K562 (cell line): ENCODE measurements at regions not wholly inside any gene's neighbourhood (a gene's known extent, or its start where the extent isn't known, plus 50 kb on each side); places are given as distances from the start of the nearest gene placed in this dataset.

Experiments used
- DIDO1 ChIP-seq: fragments of 450-650 bp; IDR thresholded peaks from 2 replicates; pipeline ENCODE4 v1.6.1; 2016; ENCODE audit warnings: low read depth, missing biosample characterization, missing genetic modification characterization
- ELF2 ChIP-seq: fragments of 250-450 bp; sonication (Bioruptor Pico); IDR thresholded peaks from 2 replicates; pipeline ENCODE4 v1.5.0; 2021; ENCODE audit warnings: mild to moderate bottlenecking
- FUS ChIP-seq: fragments of 200-400 bp; formaldehyde crosslinking; optimal IDR thresholded peaks from 2 replicates; pipeline ENCODE3; 2017; ENCODE audit warnings: low read depth, low read length
- NFIX ChIP-seq: fragments of 250-450 bp; sonication (Bioruptor Pico); IDR thresholded peaks from 2 replicates; pipeline ENCODE4 v1.4.0; 2020; ENCODE audit warnings: low read depth, mild to moderate bottlenecking, moderate library complexity
- NR1H2 ChIP-seq: sonication (generic); formaldehyde crosslinking; IDR thresholded peaks from 2 replicates; pipeline ENCODE4 v1.4.0; 2020; ENCODE audit warnings: mild to moderate bottlenecking, missing genetic modification reagents
- NUFIP1 ChIP-seq: fragments of 450-650 bp; IDR thresholded peaks from 2 replicates; pipeline ENCODE4 v1.6.1; 2018; ENCODE audit not compliant: partially characterized antibody
- SNRNP70 ChIP-seq: fragments of 200-400 bp; formaldehyde crosslinking; optimal IDR thresholded peaks from 2 replicates; pipeline ENCODE3; 2017; ENCODE audit warnings: low read depth, low read length
- SPI1 ChIP-seq: IDR thresholded peaks from 2 replicates; pipeline ENCODE4 v1.6.1; 2011; ENCODE audit warnings: low read depth, low read length, control low read depth, borderline replicate concordance
- TEAD2 ChIP-seq: fragments of 450-650 bp; IDR thresholded peaks from 2 replicates; pipeline ENCODE4 v1.6.1; 2016; ENCODE audit warnings: missing genetic modification characterization, control low read depth, missing compliant biosample characterization
- TSC22D4 ChIP-seq: fragments of 450-650 bp; IDR thresholded peaks from 2 replicates; pipeline ENCODE4 v1.6.1; 2016; ENCODE audit warnings: missing genetic modification characterization, missing biosample characterization, control low read depth
- U2AF1 ChIP-seq: fragments of 200-400 bp; formaldehyde crosslinking; optimal IDR thresholded peaks from 2 replicates; pipeline ENCODE3; 2017; ENCODE audit warnings: mild to moderate bottlenecking, low read depth, low read length, moderate library complexity
- ZBTB49 ChIP-seq: sonication (generic); formaldehyde crosslinking; IDR thresholded peaks from 2 replicates; pipeline ENCODE4 v1.8.0; 2022; ENCODE audit warnings: missing genetic modification reagents, mild to moderate bottlenecking, borderline replicate concordance
- ZNF444 ChIP-seq: fragments of 250-450 bp; sonication (Bioruptor Pico); IDR thresholded peaks from 2 replicates; pipeline ENCODE4 v1.4.0; 2020; ENCODE audit warnings: mild to moderate bottlenecking, moderate library complexity
- TF ChIP-seq, protein P1 (sequence below): sonication (generic); formaldehyde crosslinking; IDR thresholded peaks from 2 replicates; pipeline ENCODE4 v1.8.1; 2023; ENCODE audit warnings: mild to moderate bottlenecking, missing genetic modification reagents
- TF ChIP-seq, protein P2 (sequence below): fragments of 250-450 bp; sonication (Bioruptor Pico); IDR thresholded peaks from 2 replicates; pipeline ENCODE4 v1.4.0; 2020; ENCODE audit warnings: mild to moderate bottlenecking, moderate library complexity
- TF ChIP-seq, protein P3 (sequence below): sonication (generic); formaldehyde crosslinking; IDR thresholded peaks from 2 replicates; pipeline ENCODE4 v1.8.1; 2023; ENCODE audit warnings: mild to moderate bottlenecking, missing genetic modification reagents

DNA sequence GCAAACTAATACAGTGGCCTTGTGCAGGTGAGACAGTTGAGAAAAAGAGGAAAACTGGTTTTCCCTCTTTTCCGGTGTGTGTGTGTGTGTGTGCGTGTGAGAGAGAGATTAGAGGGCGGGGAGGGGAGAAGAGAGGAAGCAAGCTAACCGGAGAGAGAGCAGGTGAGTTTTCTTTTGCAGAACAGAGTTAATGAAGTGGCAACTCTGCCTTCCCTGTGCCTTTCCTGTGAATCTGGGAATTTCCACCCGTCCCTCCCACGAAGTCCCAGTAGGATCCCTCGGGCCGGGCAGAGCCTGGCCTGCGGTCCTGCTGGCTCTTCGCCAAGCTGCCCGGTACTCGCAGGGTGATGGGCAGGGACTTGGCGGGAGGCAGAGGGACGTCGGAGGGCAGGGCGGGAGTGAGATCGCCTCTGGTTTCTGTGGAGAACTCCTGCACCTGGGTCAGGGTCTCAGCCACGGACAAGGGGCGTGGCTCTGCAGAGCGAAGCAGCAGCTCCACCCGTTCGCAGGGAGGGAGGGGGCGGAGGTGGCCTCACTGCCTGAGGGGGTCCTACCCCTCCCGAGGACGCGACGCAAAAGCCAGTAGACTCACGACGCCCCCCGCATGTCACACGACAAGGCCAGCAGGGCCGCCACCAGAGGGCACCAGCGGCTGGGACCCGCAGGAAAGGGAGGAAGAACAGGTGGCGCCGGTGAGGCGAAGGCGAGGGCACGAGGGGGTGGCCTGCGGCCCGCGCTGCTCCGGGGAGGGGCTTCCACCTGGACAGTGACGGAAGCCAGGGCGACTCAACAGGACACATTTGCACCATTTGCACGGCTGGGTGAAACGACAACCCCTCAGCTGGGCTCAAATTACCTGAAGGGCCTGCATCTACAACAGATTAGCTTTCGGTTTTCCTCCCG, 51.2 kb upstream of the RNF182 start (continued):
- TF ChIP-seq DIDO1 (tag) = peak; percentile 30; the same call in 1 of the 2 replicates
- TF ChIP-seq SPI1 = peak; percentile 31; the same call in 1 of the 2 replicates
- TF ChIP-seq NUFIP1 = no peak
- TF ChIP-seq NR1H2 (CRISPR knock-in tag) = peak; percentile 96; the same call in 1 of the 2 replicates
- no peak for TF ChIP-seq TEAD2
- TF ChIP-seq, protein P1, sequence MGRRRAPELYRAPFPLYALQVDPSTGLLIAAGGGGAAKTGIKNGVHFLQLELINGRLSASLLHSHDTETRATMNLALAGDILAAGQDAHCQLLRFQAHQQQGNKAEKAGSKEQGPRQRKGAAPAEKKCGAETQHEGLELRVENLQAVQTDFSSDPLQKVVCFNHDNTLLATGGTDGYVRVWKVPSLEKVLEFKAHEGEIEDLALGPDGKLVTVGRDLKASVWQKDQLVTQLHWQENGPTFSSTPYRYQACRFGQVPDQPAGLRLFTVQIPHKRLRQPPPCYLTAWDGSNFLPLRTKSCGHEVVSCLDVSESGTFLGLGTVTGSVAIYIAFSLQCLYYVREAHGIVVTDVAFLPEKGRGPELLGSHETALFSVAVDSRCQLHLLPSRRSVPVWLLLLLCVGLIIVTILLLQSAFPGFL (CRISPR knock-in tag) = no peak
- no peak for TF ChIP-seq NFIX (CRISPR knock-in tag)
- TF ChIP-seq, protein P2, sequence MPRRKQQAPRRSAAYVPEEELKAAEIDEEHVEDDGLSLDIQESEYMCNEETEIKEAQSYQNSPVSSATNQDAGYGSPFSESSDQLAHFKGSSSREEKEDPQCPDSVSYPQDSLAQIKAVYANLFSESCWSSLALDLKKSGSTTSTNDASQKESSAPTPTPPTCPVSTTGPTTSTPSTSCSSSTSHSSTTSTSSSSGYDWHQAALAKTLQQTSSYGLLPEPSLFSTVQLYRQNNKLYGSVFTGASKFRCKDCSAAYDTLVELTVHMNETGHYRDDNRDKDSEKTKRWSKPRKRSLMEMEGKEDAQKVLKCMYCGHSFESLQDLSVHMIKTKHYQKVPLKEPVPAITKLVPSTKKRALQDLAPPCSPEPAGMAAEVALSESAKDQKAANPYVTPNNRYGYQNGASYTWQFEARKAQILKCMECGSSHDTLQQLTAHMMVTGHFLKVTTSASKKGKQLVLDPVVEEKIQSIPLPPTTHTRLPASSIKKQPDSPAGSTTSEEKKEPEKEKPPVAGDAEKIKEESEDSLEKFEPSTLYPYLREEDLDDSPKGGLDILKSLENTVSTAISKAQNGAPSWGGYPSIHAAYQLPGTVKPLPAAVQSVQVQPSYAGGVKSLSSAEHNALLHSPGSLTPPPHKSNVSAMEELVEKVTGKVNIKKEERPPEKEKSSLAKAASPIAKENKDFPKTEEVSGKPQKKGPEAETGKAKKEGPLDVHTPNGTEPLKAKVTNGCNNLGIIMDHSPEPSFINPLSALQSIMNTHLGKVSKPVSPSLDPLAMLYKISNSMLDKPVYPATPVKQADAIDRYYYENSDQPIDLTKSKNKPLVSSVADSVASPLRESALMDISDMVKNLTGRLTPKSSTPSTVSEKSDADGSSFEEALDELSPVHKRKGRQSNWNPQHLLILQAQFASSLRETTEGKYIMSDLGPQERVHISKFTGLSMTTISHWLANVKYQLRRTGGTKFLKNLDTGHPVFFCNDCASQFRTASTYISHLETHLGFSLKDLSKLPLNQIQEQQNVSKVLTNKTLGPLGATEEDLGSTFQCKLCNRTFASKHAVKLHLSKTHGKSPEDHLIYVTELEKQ (CRISPR knock-in tag) = no peak
- peak; percentile 99 for TF ChIP-seq ZBTB49 (CRISPR knock-in tag)
- no peak for TF ChIP-seq ZNF444
- no peak for TF ChIP-seq FUS
- TF ChIP-seq SNRNP70 = no peak
- TF ChIP-seq TSC22D4 = no peak
- no peak for TF ChIP-seq U2AF1
- no peak for TF ChIP-seq ELF2 (CRISPR knock-in tag)
- TF ChIP-seq, protein P3, sequence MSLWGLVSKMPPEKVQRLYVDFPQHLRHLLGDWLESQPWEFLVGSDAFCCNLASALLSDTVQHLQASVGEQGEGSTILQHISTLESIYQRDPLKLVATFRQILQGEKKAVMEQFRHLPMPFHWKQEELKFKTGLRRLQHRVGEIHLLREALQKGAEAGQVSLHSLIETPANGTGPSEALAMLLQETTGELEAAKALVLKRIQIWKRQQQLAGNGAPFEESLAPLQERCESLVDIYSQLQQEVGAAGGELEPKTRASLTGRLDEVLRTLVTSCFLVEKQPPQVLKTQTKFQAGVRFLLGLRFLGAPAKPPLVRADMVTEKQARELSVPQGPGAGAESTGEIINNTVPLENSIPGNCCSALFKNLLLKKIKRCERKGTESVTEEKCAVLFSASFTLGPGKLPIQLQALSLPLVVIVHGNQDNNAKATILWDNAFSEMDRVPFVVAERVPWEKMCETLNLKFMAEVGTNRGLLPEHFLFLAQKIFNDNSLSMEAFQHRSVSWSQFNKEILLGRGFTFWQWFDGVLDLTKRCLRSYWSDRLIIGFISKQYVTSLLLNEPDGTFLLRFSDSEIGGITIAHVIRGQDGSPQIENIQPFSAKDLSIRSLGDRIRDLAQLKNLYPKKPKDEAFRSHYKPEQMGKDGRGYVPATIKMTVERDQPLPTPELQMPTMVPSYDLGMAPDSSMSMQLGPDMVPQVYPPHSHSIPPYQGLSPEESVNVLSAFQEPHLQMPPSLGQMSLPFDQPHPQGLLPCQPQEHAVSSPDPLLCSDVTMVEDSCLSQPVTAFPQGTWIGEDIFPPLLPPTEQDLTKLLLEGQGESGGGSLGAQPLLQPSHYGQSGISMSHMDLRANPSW (CRISPR knock-in tag) = peak; percentile 78; the same call in 1 of the 2 replicates
